ENCODE measurements at regions not wholly inside any gene's neighbourhood (a gene's known extent, or its start where the extent isn't known, plus 50 kb on each side); places are given as distances from the start of the nearest gene placed in this dataset.
"Not testable (repeated sequence)": the region's sequence is repeated elsewhere in the genome, so short reads cannot be mapped to it uniquely, and the experiment has no call there.

GRCh38 chr12:30533558-30534265, 162.0 kb downstream of the IPO8 start:
- no peaks in the 10 kb centered on the region for H3K36me3 Mint-ChIP-seq (ENCODE audit: low read depth)
- DNase-seq (ENCODE audit: low spot score), result no peak
- no peak overlapping the region for H3K4me3 Mint-ChIP-seq (ENCODE audit: unreplicated experiment)
- TF ChIP-seq CTCF (IDR thresholded peaks at IDR 0.05), result no peak
- H3K27me3 Mint-ChIP-seq (ENCODE audit: low read depth), result peaks cover 13% of the 10 kb centered on the region
- H3K9me3 Mint-ChIP-seq (ENCODE audit: low read depth), result no peaks in the 10 kb centered on the region
- H3K27ac Mint-ChIP-seq (ENCODE audit: unreplicated experiment), result no peak overlapping the region
- no peaks in the 10 kb centered on the region for H3K4me1 Mint-ChIP-seq (ENCODE audit: low read depth)

GRCh38 chr12:30531731-30532678, 163.7 kb downstream of the IPO8 start:
- no peaks in the 10 kb centered on the region for H3K9me3 Mint-ChIP-seq (ENCODE audit: low read depth)
- peaks cover 19% of the 10 kb centered on the region for H3K27me3 Mint-ChIP-seq (ENCODE audit: low read depth)
- no peaks in the 10 kb centered on the region for H3K36me3 Mint-ChIP-seq (ENCODE audit: low read depth)
- no peaks in the 10 kb centered on the region for H3K4me1 Mint-ChIP-seq (ENCODE audit: low read depth)
- DNase-seq (ENCODE audit: low spot score), result no peak
- no peak overlapping the region for H3K27ac Mint-ChIP-seq (ENCODE audit: unreplicated experiment)
- H3K4me3 Mint-ChIP-seq (ENCODE audit: unreplicated experiment), result no peak overlapping the region
- no peak for TF ChIP-seq CTCF (IDR thresholded peaks at IDR 0.05)

- Mint-ChIP-seq H3K4me1 (ENCODE audit: low read depth) (no peaks in the 10 kb centered on the region), H3K36me3 (ENCODE audit: low read depth) (no peaks in the 10 kb centered on the region), H3K4me3 (ENCODE audit: unreplicated experiment) (no peak overlapping the region), H3K27ac (ENCODE audit: unreplicated experiment) (no peak overlapping the region), H3K9me3 (ENCODE audit: low read depth) (no peaks in the 10 kb centered on the region), H3K27me3 (ENCODE audit: low read depth) (peaks cover 19% of the 10 kb centered on the region)
- TF ChIP-seq CTCF (IDR thresholded peaks at IDR 0.05), result no peak
- DNase-seq (ENCODE audit: low spot score), result no peak
These were observed 166.0 kb downstream of the IPO8 start for GRCh38 chr12:30529489-30530269.

- no peak for TF ChIP-seq CTCF (IDR thresholded peaks at IDR 0.05)
- Mint-ChIP-seq H3K4me3 (ENCODE audit: unreplicated experiment) (no peak overlapping the region), H3K36me3 (ENCODE audit: low read depth) (peaks cover 2% of the 10 kb centered on the region), H3K27ac (ENCODE audit: unreplicated experiment) (no peak overlapping the region), H3K9me3 (ENCODE audit: low read depth) (peaks cover 3% of the 10 kb centered on the region), H3K4me1 (ENCODE audit: low read depth) (no peaks in the 10 kb centered on the region), H3K27me3 (ENCODE audit: low read depth) (peaks cover 17% of the 10 kb centered on the region)
- DNase-seq (ENCODE audit: low spot score), result no peak
These were observed 170.5 kb downstream of the IPO8 start for GRCh38 chr12:30525171-30525570.

- not testable (repeated sequence) for H3K9me3 Mint-ChIP-seq (ENCODE audit: low read depth); H3K4me3 Mint-ChIP-seq (ENCODE audit: unreplicated experiment); H3K27me3 Mint-ChIP-seq (ENCODE audit: low read depth); H3K27ac Mint-ChIP-seq (ENCODE audit: unreplicated experiment); DNase-seq (ENCODE audit: low spot score); H3K36me3 Mint-ChIP-seq (ENCODE audit: low read depth); H3K4me1 Mint-ChIP-seq (ENCODE audit: low read depth)
These were observed 175.4 kb downstream of the IPO8 start for GRCh38 chr12:30520285-30520684.
